Colonic mucosa (tissue), 4 donors: ENCODE measurements at regions not wholly inside any gene's neighbourhood (a gene's known extent, or its start where the extent isn't known, plus 50 kb on each side); places are given as distances from the start of the nearest gene placed in this dataset.

ENCODE experiments used
- DNase-seq: peaks from one replicate; pipeline ENCODE4 v3.0.0-alpha.2; 2020
- H3K27ac ChIP-seq: fragments of 200-600 bp; one replicate; pipeline ENCODE4 v1.8.0; 2021
- H3K27me3 ChIP-seq: fragments of 200-600 bp; one replicate; pipeline ENCODE4 v1.8.0; 2021
- H3K36me3 ChIP-seq: fragments of 200-600 bp; one replicate; pipeline ENCODE4 v1.8.0; 2021
- H3K4me1 ChIP-seq: fragments of 200-600 bp; one replicate; pipeline ENCODE4 v1.8.0; 2021; ENCODE audit warnings: mild to moderate bottlenecking
- H3K4me3 ChIP-seq: fragments of 200-600 bp; one replicate; pipeline ENCODE4 v1.8.0; 2021
- H3K9ac ChIP-seq, 2 donors: one replicate each; pipeline ENCODE4 v1.7.0; 2013; ENCODE audit warnings: control low read depth in 2 of 2, low read depth in 2 of 2, low read length in 2 of 2
- H3K9me3 ChIP-seq: fragments of 200-600 bp; one replicate; pipeline ENCODE4 v1.8.0; 2021
- intact Hi-C: fragments of 100-400 bp; cut with DNase I; formaldehyde crosslinking; loops from one replicate; pipeline ENCODE4 v1.14.1; 2022
- TF ChIP-seq, protein P1 (sequence below): fragments of 200-600 bp; IDR thresholded peaks from one replicate; pipeline ENCODE4 v1.8.0; 2022; ENCODE audit warnings: antibody characterized with exemption, mild to moderate bottlenecking
- donor health status: healthy.
- donor health status: DM: no; HTN: no; CAD: no.
- donor health status: DM: no; HTN: no; CAD: no.

DNA sequence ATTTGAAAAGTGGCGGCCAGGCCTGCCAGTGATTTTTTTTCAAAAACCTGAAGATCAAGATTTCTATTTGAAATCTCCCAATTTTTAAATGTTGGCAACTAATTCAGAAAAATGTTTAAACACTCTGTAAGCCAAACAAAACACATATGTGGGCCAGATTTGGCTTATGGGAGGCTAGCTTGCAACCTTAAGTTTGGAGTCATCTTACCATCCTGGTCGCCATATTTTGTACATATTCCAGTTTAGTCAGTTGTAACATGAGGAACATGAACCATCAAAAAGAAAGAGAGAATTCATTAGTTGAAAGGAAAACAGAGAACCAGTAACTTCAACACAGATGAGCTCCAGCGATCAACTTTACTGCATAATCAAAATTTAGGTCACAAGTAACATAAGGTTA is 115.4 kb downstream of the TMEM26 start:
- Histone ChIP-seq H3K36me3 (no peaks in the 10 kb centered on the region), H3K9me3 (no peaks in the 10 kb centered on the region), H3K9ac (no peak overlapping the region), H3K27ac (no peak overlapping the region), H3K27me3 (no peaks in the 10 kb centered on the region), H3K4me1 (no peaks in the 10 kb centered on the region), H3K4me3 (no peak overlapping the region)
- intact Hi-C loops: no loop called here
- no peak for DNase-seq
- TF ChIP-seq, protein P1, sequence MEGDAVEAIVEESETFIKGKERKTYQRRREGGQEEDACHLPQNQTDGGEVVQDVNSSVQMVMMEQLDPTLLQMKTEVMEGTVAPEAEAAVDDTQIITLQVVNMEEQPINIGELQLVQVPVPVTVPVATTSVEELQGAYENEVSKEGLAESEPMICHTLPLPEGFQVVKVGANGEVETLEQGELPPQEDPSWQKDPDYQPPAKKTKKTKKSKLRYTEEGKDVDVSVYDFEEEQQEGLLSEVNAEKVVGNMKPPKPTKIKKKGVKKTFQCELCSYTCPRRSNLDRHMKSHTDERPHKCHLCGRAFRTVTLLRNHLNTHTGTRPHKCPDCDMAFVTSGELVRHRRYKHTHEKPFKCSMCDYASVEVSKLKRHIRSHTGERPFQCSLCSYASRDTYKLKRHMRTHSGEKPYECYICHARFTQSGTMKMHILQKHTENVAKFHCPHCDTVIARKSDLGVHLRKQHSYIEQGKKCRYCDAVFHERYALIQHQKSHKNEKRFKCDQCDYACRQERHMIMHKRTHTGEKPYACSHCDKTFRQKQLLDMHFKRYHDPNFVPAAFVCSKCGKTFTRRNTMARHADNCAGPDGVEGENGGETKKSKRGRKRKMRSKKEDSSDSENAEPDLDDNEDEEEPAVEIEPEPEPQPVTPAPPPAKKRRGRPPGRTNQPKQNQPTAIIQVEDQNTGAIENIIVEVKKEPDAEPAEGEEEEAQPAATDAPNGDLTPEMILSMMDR: no peak

DNA sequence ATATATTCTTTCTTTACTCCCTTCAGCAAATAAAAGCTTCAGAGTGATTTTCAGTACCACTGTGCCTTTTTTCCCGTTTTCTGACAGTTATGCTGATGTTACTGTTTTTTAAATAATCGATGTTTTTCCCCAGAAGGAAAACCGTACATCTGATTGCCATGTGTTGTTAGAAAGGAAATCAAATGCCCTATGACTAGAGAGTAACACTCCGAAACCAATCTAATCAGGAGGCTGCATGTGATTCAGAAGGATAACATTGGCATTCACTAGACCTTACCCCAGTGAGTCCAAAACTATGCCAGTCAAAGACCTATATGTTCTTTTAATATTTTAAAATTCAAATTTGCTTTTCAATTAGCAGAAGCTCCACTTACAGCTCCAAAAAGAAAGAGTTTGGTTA is 116.3 kb downstream of the TMEM26 start:
- intact Hi-C loops: no loop called here
- Histone ChIP-seq H3K27ac (no peak overlapping the region), H3K4me1 (no peaks in the 10 kb centered on the region), H3K9ac (no peak overlapping the region), H3K27me3 (no peaks in the 10 kb centered on the region), H3K9me3 (no peaks in the 10 kb centered on the region), H3K4me3 (no peak overlapping the region), H3K36me3 (no peaks in the 10 kb centered on the region)
- no peak for DNase-seq
- TF ChIP-seq, protein P1: no peak

DNA sequence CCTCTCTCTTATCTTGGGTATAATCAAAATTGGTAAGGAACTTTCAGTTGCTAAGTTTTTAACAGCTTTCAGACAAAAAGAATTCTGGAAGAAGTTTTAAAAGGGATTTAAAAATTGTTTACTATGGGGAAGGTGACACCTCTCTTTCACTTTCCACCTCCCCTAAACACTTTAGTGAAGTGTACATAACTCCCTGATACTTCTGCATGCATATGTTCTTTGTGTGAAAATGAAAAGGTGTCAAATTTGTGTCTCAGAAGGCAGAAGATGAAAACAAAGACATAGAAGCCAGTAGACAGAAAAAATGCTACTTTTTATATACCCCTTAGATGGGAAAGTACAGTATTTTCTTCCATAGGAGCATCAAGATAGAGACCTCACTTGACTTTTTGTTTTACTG is 117.8 kb downstream of the TMEM26 start:
- Histone ChIP-seq H3K27ac (no peak overlapping the region), H3K9ac (no peak overlapping the region), H3K27me3 (no peaks in the 10 kb centered on the region), H3K9me3 (no peaks in the 10 kb centered on the region), H3K4me3 (no peak overlapping the region), H3K4me1 (no peaks in the 10 kb centered on the region), H3K36me3 (no peaks in the 10 kb centered on the region)
- intact Hi-C loops: no loop called here
- TF ChIP-seq, protein P1: no peak
- no peak for DNase-seq

DNA sequence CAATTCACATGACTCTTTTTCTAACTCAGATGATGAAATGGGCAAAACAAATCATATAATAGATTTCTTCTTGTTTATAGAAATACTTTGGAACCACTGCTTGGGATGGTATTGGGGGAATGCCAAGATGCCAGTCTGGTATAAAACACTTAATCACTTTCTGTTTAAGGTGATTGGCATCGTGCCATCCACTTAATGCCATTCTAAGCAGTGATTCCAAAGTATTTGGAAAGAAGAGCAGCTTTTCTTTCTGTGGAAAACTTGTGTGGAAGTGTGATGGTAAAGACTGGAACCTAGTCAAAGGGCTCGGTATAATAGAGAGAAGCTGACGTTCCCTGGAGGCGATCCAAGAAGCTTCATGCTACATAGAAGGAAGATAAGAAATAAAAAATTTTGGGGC is 120.6 kb downstream of the TMEM26 start:
- no peaks in the 10 kb centered on the region for H3K27me3 ChIP-seq
- no peak for DNase-seq
- no peaks in the 10 kb centered on the region for H3K36me3 ChIP-seq
- intact Hi-C loops: no loop called here
- H3K4me3 ChIP-seq: no peak overlapping the region
- no peaks in the 10 kb centered on the region for H3K4me1 ChIP-seq
- no peaks in the 10 kb centered on the region for H3K9me3 ChIP-seq
- no peak overlapping the region for H3K27ac ChIP-seq
- H3K9ac ChIP-seq: no peak overlapping the region
- TF ChIP-seq, protein P1: no peak

DNA sequence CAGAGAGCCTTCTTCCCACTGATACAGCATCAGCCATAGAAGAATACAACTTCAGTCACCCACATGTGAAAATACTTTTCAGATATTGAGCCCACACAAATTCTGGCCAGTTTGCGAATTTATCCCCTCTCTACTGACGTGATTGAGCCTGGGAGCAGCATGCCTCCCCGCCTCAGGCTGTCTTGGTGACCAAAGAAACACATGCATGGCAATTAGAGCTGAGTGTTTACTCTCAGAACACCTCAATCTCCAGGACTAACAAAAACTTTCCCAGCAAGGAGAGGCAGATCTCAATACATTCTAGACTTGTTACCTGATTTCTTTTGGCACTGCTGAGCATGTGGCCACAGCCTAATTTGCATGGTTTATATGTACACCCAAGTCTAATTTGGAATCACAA is 122.5 kb downstream of the TMEM26 start:
- H3K27ac ChIP-seq: no peak overlapping the region
- TF ChIP-seq, protein P1: no peak

DNA sequence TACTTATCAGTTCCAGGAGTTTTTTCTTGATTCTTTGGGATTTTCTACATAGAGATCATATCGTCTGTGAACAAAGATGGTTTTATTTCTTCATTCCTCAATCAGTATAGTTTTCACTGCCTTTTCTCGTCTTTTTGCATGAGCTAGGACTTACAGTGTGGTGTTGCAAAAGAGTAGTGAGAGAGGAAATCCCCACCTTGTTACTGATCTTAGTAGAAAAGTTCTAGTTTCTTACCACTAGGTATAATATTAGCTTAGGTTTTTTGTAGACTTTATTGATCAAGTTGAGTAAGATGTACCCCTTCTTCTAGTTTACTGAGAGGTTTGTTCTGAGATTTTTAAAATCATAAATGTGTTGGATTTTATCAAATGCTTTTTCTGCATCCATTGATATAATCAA is 123.3 kb downstream of the TMEM26 start:
- no peak for DNase-seq
- TF ChIP-seq, protein P1: no peak
- H3K9ac ChIP-seq: no peak overlapping the region
- intact Hi-C loops: no loop called here
- H3K9me3 ChIP-seq: no peaks in the 10 kb centered on the region
- H3K4me1 ChIP-seq: no peaks in the 10 kb centered on the region
- no peaks in the 10 kb centered on the region for H3K27me3 ChIP-seq
- no peaks in the 10 kb centered on the region for H3K36me3 ChIP-seq
- no peak overlapping the region for H3K27ac ChIP-seq
- no peak overlapping the region for H3K4me3 ChIP-seq

More for the DNA sequence above, 122.5 kb downstream of the TMEM26 start:
- Histone ChIP-seq H3K4me1 (no peaks in the 10 kb centered on the region), H3K36me3 (no peaks in the 10 kb centered on the region), H3K9me3 (no peaks in the 10 kb centered on the region), H3K4me3 (no peak overlapping the region), H3K27me3 (no peaks in the 10 kb centered on the region), H3K9ac (no peak overlapping the region)
- DNase-seq: no peak
- intact Hi-C loops: no loop called here
